Effector CD4-positive, alpha-beta T cell (primary cell): ENCODE measurements at regions not wholly inside any gene's neighbourhood (a gene's known extent, or its start where the extent isn't known, plus 50 kb on each side); places are given as distances from the start of the nearest gene placed in this dataset.

ENCODE experiments used
- DNase-seq: peaks from one replicate; pipeline ENCODE4 v3.0.0-alpha.2; 2020

DNA sequence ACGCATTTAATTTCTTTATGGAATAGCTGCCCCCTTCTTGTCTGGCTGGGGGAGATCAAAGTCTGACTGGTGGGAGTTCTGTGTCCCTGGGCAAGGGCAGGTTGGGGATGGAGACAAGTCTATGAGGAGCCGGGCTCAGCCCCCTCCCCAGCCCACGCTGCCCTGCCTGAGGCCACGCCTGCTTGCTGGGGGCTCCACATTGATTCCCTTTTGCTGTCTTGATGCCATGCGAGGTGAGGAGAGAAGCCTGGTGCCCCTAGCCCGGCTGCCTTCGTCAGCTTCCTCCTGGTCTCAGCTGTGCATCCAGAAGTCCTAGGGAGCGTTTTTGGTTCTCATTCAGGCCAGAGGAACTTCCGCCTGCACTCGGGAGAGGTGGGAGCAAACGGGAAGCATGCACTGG lies 247.9 kb downstream of the NDUFA10 start:
- DNase-seq, result no peak

DNA sequence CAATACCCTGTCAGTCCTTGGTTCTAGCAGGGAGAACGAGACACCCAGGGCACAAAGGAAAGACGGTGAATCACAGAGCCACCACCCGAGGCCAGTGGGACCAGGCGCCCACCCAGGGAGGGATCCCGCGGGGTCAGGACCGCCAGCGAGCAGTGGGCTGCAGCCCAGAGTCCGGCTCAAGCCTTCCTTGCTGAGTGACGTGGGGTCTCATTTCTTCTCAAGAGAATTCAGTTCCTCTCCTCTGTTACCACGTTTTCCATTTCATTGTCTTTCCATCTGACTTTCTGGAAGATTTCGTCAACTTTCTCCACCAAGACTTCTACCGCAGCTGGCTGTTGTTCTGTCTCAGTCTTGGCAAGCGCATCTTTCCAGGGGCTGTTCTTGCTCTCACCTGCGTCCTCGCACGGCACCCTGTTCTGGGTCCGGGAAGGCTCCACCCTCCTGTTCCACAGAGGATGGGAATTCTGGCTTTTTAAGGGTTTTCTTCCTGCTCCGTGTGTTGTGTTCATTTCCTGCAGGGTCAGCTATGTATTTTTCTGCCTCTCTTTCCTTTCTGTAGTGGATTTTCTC lies 248.6 kb downstream of the NDUFA10 start:
- DNase-seq, result no peak

DNA sequence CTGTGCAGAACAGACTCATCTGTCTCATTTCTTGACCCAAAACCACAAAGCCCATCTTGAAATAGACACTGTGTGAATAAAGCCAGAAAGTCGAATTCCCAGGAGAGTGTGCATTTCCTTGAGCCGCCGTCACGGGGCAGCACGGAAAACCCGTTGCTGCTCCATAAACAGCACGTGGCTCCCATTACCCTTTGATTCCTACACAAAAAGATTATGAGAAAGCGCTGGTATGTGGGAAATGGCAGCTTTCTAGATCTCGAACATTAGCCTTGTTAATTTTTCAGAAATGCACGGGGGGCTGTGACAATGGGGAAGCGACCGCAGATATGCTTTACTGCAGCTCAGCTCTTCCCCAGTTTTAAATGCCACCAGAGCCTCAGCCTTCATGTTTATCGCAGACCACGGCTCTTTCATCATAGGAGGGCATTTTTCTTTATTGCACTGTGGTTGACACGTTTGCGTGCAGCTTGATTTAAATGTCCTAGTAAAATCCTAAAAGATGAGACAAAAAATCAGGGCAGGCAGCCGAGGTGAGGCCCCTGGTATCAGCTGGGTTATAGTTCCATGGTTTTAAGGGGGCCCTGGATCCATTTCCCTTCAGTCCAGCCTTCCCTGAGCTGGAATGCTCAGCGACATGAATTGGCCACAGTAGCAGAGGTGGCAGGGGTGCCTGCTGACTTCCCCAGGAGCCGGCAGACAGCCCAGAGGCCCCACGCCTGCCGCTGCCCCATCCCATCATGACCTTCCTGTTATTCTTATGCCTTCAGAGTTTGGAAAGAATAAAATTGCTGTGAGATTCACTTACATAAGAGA lies 249.3 kb downstream of the NDUFA10 start:
- no peak for DNase-seq

DNA sequence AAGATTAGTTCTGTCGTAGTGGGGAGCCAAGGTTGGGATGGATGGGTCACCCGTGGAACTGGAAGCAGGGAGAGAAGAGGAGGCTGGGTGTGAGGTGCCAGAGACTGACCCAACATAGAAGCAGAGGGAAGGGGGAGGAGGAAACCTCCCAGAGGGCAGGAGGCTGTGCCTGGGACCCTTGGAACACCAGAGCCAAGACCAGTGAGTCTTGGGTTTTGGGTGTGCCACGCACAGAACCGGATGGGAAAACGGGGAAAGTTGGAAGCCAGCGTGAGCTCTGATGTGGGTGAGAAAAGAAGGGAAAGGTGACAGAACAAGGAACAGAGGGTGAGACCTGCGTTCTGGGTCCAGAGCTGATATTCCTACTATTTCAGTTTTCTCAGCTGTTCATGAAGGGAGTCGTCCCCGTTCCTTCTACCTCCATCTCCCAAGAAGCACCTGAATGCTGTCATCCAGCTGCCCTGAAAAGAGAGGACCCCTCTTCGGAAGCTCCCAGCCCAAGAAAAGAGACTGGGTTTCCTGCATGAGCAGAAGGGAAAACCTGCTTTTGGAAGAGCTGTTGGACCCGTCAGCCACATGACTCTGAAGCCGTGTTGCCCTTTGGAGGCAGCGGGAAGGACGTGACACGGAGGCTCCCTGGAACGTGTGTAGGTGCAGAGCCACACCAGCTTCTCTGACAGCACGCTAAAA lies 250.1 kb downstream of the NDUFA10 start:
- DNase-seq, result no peak

DNA sequence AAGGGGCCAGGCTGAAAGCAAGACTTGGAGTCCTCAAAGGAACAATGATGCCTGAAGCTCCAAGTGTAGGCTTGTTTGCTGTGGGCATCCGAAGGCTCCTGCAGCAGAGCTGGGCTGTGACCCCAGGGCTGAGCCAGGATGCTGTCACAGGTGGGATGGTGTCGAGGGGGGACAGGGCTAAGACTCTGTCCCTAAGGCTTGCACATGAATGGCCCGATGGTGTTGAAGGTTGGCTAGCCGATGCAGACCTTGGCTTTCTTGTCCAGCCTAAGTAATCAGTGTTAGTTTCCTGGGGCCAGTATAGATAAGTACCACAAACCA lies 251.0 kb downstream of the NDUFA10 start:
- DNase-seq, result no peak

DNA sequence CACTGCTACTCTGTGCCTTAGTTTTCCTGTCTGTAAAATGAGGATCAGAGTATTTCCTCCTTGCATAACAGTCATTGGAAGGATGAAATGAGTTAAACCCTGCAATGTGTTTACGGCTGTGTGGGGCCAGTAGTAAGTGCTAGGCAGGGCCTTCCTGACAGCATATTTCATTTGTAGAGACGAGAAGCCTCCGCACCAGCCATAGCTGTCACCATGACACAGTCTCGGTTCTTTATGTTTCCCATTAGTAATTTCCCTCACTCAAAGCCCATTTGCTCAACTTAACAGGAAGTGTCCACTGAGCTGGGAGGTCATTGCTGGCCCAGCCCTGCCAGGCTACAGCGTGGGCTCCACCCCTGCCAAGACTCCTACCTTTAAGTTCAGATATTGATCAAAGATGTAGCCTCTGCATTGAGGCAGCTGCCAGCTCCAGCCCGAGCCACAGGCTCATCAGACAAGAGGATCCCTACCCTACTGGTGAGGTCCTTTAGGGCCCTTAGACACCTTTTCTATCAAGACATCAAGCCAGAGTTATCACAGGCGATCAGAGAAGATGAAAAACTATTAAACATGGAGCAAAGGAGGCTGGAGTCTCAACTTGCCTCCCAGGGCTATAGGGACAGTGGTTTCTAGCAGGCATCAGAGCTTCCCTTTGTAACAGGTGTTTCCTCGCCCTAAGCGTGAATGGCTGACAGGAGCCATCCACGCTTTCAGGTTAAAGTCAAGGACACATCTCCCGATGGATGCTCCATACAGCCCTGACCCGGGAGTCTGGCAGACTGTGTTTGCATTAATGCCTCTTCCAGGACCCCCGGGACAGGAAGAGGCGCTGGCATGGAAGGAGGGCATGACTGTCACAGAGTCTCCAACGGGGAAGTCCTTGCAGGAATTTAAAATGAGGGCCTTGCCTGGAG lies 251.7 kb downstream of the NDUFA10 start:
- no peak for DNase-seq

DNA sequence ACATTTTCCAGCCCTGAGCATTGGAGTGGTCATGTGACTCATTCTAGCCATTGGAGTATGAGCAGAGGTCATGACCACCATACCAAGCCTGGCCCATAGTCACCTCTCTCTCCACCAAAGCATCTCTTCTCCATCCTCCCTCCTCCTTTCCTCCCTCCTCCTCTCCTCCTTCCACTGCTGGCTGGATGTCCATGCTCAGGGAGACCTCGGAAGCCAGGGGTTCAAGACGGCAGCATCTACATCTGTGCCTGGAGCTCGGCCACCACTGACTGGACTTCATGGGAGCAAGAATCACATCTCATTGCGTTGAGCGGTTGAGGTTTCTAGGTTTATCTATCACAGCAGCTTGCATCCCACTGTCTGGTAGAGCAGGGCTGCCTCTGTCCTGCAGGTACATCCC lies 252.4 kb downstream of the NDUFA10 start:
- DNase-seq, result no peak

DNA sequence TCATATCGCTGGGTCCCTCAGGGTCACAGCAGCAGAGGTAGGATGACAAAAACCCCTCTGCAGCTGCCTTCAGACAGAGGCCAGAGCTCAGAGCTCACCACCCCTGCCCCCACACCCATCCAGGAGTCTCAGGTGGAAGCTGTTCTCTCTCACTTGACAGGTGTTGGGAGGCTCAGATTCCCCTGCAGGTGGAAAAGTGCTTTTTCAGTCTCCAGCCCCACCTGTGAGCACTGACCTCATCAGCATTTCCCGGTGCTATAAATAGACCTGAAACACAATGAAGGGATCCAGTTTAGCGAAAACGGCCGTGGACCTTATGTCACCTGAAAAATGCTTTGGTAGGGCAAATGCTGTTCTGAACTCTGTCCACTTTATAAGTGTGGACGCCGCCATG lies 254.9 kb downstream of the NDUFA10 start:
- DNase-seq, result no peak

DNA sequence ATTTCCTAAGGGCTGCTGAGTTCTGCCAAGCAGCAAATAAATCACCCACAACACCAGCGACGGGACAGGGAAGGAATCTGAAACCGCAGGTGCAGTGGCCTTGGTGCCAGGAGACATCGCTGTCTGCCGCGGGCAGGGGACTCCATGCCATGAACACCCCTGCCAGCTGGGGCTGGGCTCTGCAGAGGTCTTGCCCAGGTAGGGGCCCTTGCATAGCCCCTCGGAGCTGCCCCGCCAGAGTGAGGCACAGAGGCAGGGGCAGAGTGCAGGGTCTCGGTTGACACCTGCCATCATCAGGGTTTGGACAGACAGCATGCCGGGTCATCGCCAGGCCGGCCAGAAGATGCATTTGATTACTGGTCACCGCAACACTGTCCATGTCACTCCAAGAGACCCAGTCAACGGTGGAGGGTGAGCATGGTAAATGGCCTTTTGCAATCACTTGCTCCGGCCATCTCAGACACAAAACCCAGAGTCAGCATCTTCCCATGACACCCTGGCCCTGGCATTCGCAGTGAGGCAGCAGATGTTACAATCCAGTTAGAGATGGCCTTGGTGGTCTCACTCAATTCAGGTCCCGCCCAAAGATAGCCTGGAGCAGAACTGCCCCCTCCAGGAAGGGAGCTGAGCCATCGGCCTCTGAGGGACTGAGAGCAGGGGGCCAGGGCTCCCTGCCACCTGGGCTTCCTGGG lies 255.4 kb downstream of the NDUFA10 start:
- no peak for DNase-seq

DNA sequence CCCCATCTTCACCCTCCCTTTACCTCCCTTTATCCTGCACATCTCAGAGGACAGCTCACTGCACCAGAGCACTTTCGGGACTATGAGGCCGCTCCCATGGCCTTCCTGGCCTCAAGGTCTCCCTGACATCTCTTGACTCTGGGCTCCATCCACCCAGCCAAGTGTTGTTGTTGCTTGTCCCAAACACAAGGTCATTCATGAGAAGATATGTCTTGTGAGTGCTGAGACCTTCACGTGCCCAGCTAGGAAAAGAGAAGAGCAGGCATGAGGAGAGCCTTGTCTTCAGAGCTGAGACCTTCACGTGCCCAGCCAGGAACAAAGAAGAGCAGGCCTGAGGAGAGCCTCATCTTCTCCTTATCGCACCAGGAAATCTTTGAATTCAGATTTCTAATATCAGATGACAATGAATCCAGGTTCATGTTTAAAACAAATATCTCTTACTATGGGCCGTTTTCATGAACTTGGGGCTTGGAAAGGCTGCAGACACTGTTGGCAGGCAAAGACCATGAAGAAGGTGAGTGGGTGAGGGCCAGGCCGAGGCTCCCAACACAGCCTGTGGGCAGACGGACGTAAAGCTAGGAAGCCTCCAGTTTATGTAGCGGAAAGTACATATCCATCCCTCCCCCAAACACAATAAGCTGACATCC lies 256.1 kb downstream of the NDUFA10 start:
- no peak for DNase-seq

DNA sequence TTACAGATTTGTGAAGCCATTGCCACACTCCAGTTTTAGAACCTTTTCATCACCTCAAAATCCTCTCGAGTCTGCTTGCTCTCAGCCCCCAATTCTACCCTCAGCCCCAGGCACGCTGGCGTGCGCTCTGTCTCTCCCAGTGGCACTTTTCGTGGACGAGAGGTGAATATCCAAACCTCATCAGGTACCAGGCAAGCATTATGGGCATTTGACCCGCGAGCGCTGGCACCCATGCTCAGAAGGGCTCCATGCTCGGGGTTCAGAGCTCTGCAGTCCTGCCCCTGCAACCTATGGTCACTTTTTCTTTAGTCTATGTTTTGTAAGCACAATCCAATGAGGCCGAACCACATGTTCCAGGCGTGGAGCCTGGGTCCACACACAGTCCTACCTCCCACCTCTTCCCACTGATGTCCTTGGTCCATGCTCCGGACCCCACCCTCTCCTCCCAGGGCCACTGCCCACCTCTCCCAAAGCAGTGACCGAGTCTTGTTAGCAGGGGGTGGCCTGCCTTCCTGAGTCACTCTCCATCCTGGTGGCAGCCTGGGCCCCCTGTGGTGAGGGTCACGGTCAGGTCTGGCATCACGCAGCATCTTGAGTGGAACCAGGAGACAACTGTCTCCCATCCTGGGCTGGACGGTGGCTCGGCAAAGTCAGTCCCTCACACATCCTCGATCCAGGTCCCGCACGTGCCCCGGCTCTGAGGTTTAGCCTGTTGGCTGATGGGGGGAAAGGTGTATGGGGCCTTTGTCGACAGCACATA lies 256.9 kb downstream of the NDUFA10 start:
- DNase-seq, result no peak

DNA sequence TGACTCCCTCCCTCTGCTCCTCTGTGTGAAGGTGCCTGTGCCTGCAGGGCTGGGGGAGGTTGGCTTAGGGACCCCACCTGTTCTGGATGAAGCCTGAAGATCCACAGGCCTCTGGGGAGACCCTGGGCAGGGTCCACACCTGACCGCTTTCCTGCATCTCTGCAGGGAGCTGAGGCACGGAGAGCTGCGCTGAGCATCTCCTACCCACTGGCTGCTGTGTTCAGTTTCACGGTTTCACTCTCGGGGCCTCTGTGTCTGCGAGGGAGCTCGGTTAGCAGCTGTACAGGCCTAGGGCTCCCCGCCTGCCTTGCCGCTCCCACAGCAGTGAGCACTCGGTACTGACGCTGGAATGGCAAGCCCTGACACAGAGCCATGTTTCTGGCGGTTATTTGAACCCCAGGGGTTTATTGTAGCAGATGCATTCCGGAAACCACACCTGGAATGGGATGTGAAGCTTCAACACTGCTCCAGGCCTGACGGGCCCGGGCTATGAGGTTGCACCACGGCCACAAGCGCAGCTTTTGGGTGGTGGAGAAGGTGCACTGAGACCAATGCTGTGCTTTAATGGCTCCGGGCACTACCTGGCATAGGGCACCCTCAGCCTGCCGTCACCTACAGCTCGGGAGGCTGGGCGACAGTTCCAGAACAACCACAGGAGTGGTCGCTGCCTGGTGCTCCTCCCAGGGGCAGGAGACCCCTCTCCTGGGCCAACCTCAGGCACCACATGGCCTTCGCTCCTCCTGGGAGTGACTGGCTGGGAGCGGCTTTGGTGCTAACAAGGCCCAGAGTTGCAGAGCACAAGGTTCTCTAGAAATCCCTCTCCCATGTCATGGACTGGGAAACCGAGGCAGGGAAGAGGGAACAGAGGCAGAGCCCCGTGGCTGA lies 257.9 kb downstream of the NDUFA10 start:
- no peak for DNase-seq

DNA sequence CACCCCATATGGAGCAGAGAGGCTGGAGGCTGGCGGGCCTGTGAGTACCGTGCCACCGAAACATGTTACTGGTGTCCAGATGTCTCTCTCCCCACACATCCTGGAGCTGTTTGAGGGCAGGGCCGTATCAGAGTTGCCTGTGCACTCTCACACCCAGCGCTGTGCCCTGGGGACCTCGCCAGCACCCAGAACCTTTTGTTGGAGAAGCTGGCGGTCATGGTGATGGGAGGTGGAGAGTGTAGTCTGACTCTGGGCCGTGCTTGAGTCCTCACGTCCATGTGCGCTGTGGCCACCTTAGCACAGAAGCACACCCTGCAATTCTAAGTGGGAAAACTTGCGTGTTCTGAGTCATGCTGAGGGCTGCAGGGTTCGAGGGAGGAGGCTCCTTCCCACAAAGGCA lies 259.2 kb downstream of the NDUFA10 start:
- DNase-seq, result no peak

DNA sequence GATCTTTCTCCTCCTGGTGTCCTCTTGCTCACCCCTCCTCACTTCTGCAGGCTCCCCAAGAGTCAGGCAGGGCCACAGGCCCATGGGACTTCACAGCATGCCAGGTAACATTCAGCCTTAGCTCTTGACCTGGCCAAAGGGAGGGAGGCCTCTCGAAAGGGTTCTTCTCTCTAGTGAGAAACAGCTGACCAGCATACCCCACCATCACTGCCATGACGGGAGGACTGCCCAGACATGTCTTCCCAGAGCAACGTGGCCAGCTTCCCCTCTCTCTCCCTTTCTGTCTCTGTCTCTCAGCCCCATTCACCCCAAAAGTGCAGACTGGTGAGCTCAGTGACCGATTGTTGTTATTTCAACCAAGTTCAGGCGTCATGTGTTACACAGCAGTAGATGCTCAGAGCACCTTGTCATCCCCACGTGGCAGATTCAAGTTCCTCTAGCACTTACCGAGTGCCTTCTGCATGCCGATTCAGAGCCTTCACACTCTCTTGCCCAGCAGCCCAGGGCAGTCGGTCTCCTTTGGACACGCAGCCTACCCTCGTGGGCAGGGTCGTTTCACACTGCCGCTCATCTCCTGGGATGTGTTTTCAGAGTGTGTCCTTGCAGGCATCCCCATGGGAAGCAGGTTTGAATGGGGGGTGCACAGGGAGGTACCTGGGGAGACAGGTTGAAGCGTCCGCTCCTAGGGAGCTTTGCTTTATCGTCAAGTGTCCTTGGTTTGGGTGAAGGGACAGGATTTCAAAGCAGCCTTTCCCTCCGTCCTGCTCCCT lies 259.9 kb downstream of the NDUFA10 start:
- no peak for DNase-seq

DNA sequence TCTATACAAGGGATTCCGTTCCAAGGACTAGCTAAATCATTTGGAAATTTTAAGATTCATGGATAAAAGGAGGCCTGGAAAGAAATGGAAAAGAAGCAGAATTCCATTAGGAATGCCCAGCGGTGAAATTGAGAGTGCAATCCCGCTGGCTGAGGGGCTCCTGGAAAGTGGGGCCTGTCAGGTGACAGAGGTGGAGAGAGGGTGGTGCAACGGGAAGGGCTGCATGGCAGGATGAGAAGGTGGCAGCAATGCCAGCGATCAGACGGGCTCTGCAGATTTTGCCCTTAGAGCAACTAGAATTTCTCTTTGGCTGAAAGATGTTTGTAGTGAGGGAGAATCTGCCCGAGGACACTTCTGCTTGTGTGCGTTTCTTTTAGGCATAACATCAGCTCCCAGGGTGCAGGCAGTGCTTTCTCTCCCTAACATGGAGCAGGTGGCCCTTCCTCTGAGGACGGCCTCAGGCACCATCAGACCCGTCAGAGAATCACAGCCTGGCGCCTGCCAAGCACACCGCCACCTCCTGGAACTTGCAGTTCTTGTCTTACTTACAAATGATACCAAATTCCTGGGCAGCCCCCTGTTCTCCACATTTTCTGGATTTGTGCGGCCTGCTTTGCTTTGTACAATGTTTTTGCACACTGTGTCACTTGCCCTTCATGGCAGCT lies 261.6 kb downstream of the NDUFA10 start:
- DNase-seq, result no peak

DNA sequence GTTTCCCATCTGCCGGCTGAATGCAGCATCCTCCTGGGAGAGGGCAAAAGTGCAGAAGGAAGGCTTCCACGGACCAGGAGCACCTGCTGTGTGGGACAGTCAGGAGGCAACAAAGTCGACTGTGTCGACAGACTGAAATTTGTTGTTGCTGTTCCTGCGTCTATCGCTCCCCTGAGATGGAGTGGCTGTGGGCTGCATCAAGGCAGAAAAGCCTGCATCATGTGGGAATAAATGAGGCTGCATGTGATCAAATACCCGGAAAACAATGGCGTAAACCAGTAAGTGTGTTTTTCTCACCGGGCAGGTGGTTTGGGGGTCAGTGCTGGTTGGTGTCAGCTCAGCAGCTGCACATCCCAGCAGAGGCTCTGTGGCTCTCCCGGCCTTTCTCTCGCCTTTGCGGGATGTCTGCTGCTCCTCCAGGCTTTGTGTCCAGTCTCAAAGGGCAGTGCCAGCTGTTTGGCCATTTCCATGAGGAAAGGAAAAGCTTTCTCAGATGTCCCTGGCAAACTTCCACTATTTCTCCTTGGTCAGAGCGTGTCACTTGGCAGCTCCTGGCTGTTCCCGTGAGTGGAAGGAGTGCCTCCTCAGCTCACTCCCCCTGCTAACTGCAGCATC lies 262.4 kb downstream of the NDUFA10 start:
- DNase-seq, result no peak

DNA sequence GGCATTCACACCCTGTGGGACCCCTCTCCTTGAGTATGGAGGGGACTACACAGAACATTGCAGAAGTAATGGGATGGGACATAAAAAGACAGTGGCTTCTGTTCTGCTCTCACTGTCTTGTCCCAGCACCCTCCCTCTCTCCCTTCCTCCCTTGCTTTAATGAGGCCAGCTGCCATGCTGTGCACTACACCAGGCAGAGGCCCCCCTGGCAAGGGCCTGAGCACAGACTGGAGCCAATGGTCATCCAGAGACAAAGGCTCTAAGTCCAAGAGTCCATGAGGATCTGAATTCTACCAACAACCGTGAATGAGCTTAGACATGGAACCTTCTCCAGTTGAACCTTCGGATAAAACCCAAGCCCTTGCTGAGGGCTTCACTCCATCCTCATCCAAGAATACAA lies 263.0 kb downstream of the NDUFA10 start:
- DNase-seq, result no peak

DNA sequence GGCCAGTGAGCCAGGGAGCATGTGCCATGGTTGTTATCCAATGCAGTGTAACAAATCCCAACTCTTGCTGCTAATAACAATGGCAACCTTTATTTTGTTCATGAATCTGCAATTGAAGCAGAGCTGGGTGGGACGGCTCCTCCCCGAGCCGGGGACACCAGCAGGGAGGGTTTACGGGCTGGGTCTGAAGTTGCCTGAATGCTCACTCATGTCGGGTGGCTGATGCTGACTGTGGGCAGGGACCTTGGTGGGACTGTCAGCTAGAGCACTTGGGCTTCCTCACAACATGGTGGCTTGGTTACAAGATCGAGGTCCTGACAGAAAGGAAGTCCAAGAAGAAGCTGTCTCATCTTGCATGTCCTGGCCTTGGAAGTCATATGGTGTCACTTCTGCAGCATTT lies 264.5 kb downstream of the NDUFA10 start:
- DNase-seq, result no peak
